ENCODE measurements at regions not wholly inside any gene's neighbourhood (a gene's known extent, or its start where the extent isn't known, plus 50 kb on each side); places are given as distances from the start of the nearest gene placed in this dataset.

- Histone ChIP-seq H3K4me1 (ENCODE audit: control insufficient read depth, extremely low read depth, insufficient read depth, low read length) (no peaks in the 10 kb centered on the region), H3K4me3 (replicated peaks in 1 of 3; ENCODE audit: insufficient read depth in 1 of 3, low read depth in 1 of 3, low read length in 3 of 3) (no peak overlapping the region), H2AFZ (ENCODE audit: low read depth, low read length) (no peak overlapping the region), H3K9ac (replicated peaks; ENCODE audit: extremely low read depth, insufficient read depth, low read length) (no peak overlapping the region), H3K27ac (ENCODE audit: insufficient read depth, low read depth, low read length) (no peak overlapping the region), H3K4me2 (ENCODE audit: insufficient read depth, low read length) (no peak overlapping the region), H3K36me3 (ENCODE audit: control insufficient read depth in 2 of 2, extremely low read depth in 1 of 2, insufficient read depth in 2 of 2, low read length in 2 of 2) (no peaks in the 10 kb centered on the region), H3K9me3 (replicated peaks; ENCODE audit: control insufficient read depth, insufficient read depth, low read length) (no peaks in the 10 kb centered on the region), H3K27me3 (ENCODE audit: control insufficient read depth in 2 of 2, insufficient read depth in 2 of 2, low read length in 2 of 2) (no peaks in the 10 kb centered on the region), H4K20me1 (replicated peaks; ENCODE audit: control insufficient read depth, extremely low read depth, insufficient read depth, low read length) (no peaks in the 10 kb centered on the region), H3K9me1 (replicated peaks; ENCODE audit: control insufficient read depth, extremely low read depth, insufficient read depth, low read length) (no peaks in the 10 kb centered on the region), H3K79me2 (ENCODE audit: control insufficient read depth, insufficient read depth, low read length) (no peaks in the 10 kb centered on the region)
- TF ChIP-seq POLR2A (IDR thresholded peaks at IDR 0.05; ENCODE audit: low read depth, low read length): no peak
- TF ChIP-seq CTCF (IDR thresholded peaks at IDR 0.05; ENCODE audit: extremely low read depth in 1 of 2, insufficient read depth in 1 of 2, low read depth in 1 of 2, low read length in 2 of 2): no peak
- TF ChIP-seq FOS (IDR thresholded peaks at IDR 0.05; ENCODE audit: borderline replicate concordance, insufficient read depth, low read length): no peak
- no peak for TF ChIP-seq MYC (IDR thresholded peaks at IDR 0.05; ENCODE audit: low read depth, low read length)
- ChIA-PET CTCF (no interaction called here), POLR2A (no interaction called here)
- intact Hi-C loops (cut with micrococcal nuclease) (no loop called here), dilution Hi-C loops (cut with MboI; ENCODE audit: extremely low pct_ligation_motif_present, low sequenced_read_pairs) (no loop called here)
- FAIRE-seq: no peak
- DNase-seq (ENCODE audit: low read depth, low spot score): no peak
- BruUV-seq (replicated peaks): no TSS peak
Observed at GRCh38 chr21:19124691-19125090, 721.1 kb upstream of the TMPRSS15 start.

- no peak for DNase-seq (ENCODE audit: low read depth, low spot score)
- Histone ChIP-seq H3K4me2 (ENCODE audit: insufficient read depth, low read length) (no peak overlapping the region), H3K27me3 (ENCODE audit: control insufficient read depth in 2 of 2, insufficient read depth in 2 of 2, low read length in 2 of 2) (no peaks in the 10 kb centered on the region), H3K9ac (replicated peaks; ENCODE audit: extremely low read depth, insufficient read depth, low read length) (no peak overlapping the region), H2AFZ (ENCODE audit: low read depth, low read length) (no peak overlapping the region), H3K4me3 (replicated peaks in 1 of 3; ENCODE audit: insufficient read depth in 1 of 3, low read depth in 1 of 3, low read length in 3 of 3) (no peak overlapping the region), H3K36me3 (ENCODE audit: control insufficient read depth in 2 of 2, extremely low read depth in 1 of 2, insufficient read depth in 2 of 2, low read length in 2 of 2) (no peaks in the 10 kb centered on the region), H4K20me1 (replicated peaks; ENCODE audit: control insufficient read depth, extremely low read depth, insufficient read depth, low read length) (no peaks in the 10 kb centered on the region), H3K9me1 (replicated peaks; ENCODE audit: control insufficient read depth, extremely low read depth, insufficient read depth, low read length) (no peaks in the 10 kb centered on the region), H3K4me1 (ENCODE audit: control insufficient read depth, extremely low read depth, insufficient read depth, low read length) (no peaks in the 10 kb centered on the region), H3K79me2 (ENCODE audit: control insufficient read depth, insufficient read depth, low read length) (no peaks in the 10 kb centered on the region), H3K27ac (ENCODE audit: insufficient read depth, low read depth, low read length) (no peak overlapping the region), H3K9me3 (replicated peaks; ENCODE audit: control insufficient read depth, insufficient read depth, low read length) (peaks cover 3% of the 10 kb centered on the region)
- dilution Hi-C loops (cut with MboI; ENCODE audit: extremely low pct_ligation_motif_present, low sequenced_read_pairs): no loop called here
- FAIRE-seq: no peak
- POLR2A ChIA-PET: no interaction called here
- no peak for TF ChIP-seq FOS (IDR thresholded peaks at IDR 0.05; ENCODE audit: borderline replicate concordance, insufficient read depth, low read length)
- TF ChIP-seq POLR2A (IDR thresholded peaks at IDR 0.05; ENCODE audit: low read depth, low read length): no peak
- TF ChIP-seq MYC (IDR thresholded peaks at IDR 0.05; ENCODE audit: low read depth, low read length): no peak
- TF ChIP-seq MAX (IDR thresholded peaks at IDR 0.05; ENCODE audit: insufficient read depth, insufficient read length): no peak
- TF ChIP-seq CTCF (IDR thresholded peaks at IDR 0.05; ENCODE audit: extremely low read depth in 1 of 2, insufficient read depth in 1 of 2, low read depth in 1 of 2, low read length in 2 of 2): no peak
- no peak for TF ChIP-seq GATA2 (IDR thresholded peaks at IDR 0.05; ENCODE audit: insufficient read depth, insufficient read length, low read depth, low read length)
- TF ChIP-seq JUN (IDR thresholded peaks at IDR 0.05; ENCODE audit: borderline replicate concordance, insufficient read depth, insufficient read length, low read depth): no peak
- no peak for TF ChIP-seq POLR2AphosphoS5 (IDR thresholded peaks at IDR 0.05; ENCODE audit: insufficient read depth, low read depth, low read length)
- no peak for TF ChIP-seq EZH2 (IDR thresholded peaks at IDR 0.05; ENCODE audit: borderline replicate concordance, low read depth, low read length, severe bottlenecking)
- CTCF ChIA-PET: no interaction called here
- BruUV-seq (replicated peaks): no TSS peak
- intact Hi-C loops (cut with micrococcal nuclease): no loop called here
Observed at GRCh38 chr21:19130379-19131028, 726.9 kb upstream of the TMPRSS15 start.

Measured in endothelial cell of umbilical vein (primary cell).